HG03095 (cell line): ENCODE measurements at regions not wholly inside any gene's neighbourhood (a gene's known extent, or its start where the extent isn't known, plus 50 kb on each side); places are given as distances from the start of the nearest gene placed in this dataset.

Source experiments
- ATAC-seq: cut with Tn5 transposase; IDR thresholded peaks from one replicate; pipeline ENCODE4 v1.9.1; 2021; ENCODE audit warnings: moderate library complexity; ENCODE audit not compliant: unreplicated experiment

- ATAC-seq = no peak
Observed at GRCh38 chr2:41865263-41865662, 182.6 kb upstream of the PKDCC start.

- no peak for ATAC-seq
Observed at GRCh38 chr2:41867553-41867952, 180.3 kb upstream of the PKDCC start.

- peak; percentile 68 for ATAC-seq
Observed at GRCh38 chr2:41869542-41870264, 178.1 kb upstream of the PKDCC start.

GRCh38 chr2:41870265-41870585 lies 177.6 kb upstream of the PKDCC start:
- no peak for ATAC-seq

GRCh38 chr2:41871080-41871479 lies 176.7 kb upstream of the PKDCC start:
- ATAC-seq = no peak

GRCh38 chr2:41872646-41873045 lies 175.2 kb upstream of the PKDCC start:
- no peak for ATAC-seq

- ATAC-seq = no peak
Observed at GRCh38 chr2:41873102-41874031, 174.5 kb upstream of the PKDCC start.

GRCh38 chr2:41877114-41877678 lies 170.6 kb upstream of the PKDCC start:
- no peak for ATAC-seq

- no peak for ATAC-seq
Observed at GRCh38 chr2:41878056-41878455, 169.8 kb upstream of the PKDCC start.

- no peak for ATAC-seq
Observed at GRCh38 chr2:41878716-41879234, 169.0 kb upstream of the PKDCC start.

GRCh38 chr2:41879235-41879916 lies 168.4 kb upstream of the PKDCC start:
- ATAC-seq = no peak

GRCh38 chr2:41880561-41881243 lies 167.1 kb upstream of the PKDCC start:
- no peak for ATAC-seq

- ATAC-seq = no peak
Observed at GRCh38 chr2:41881249-41881648, 166.6 kb upstream of the PKDCC start.

GRCh38 chr2:41884718-41885117 lies 163.1 kb upstream of the PKDCC start:
- no peak for ATAC-seq

GRCh38 chr2:41886145-41886664 lies 161.6 kb upstream of the PKDCC start:
- no peak for ATAC-seq

- ATAC-seq = no peak
Observed at GRCh38 chr2:41886757-41887156, 161.1 kb upstream of the PKDCC start.

- no peak for ATAC-seq
Observed at GRCh38 chr2:41890341-41890740, 157.5 kb upstream of the PKDCC start.

GRCh38 chr2:41892476-41892875 lies 155.3 kb upstream of the PKDCC start:
- no peak for ATAC-seq

- ATAC-seq = no peak
Observed at GRCh38 chr2:41894563-41895333, 153.1 kb upstream of the PKDCC start.

GRCh38 chr2:41895334-41895664 lies 152.5 kb upstream of the PKDCC start:
- no peak for ATAC-seq
